GM21381 (cell line): ENCODE measurements at regions not wholly inside any gene's neighbourhood (a gene's known extent, or its start where the extent isn't known, plus 50 kb on each side); places are given as distances from the start of the nearest gene placed in this dataset.

Experiments
- ATAC-seq: cut with Tn5 transposase; IDR thresholded peaks from one replicate; pipeline ENCODE4 v1.9.1; 2021; ENCODE audit warnings: mild to moderate bottlenecking, moderate library complexity; ENCODE audit not compliant: unreplicated experiment

DNA sequence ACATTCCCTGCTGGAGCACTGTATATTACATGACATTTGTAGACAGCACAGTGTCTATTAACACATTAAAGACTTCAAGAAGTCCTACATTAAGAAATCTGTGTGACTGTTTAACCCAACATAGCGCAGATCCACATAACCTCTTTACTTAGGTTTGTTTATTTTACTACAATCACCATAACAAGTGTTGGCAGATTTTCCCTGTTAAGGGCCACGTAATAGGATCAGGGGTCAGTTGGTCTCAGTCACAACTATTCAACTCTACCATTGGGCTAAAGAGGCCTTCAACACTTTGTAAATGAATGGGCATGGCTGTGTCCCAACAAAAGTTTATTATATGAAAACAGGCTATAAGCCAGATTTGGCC lies 51.3 kb upstream of the ADORA2B start:
- no peak for ATAC-seq

GRCh38 chr17:15894258-15894657 lies 50.7 kb upstream of the ADORA2B start:
- ATAC-seq = no peak

GRCh38 chr17:15894913-15895658 lies 49.8 kb upstream of the ADORA2B start:
- no peak for ATAC-seq
